ENCODE measurements at regions not wholly inside any gene's neighbourhood (a gene's known extent, or its start where the extent isn't known, plus 50 kb on each side); places are given as distances from the start of the nearest gene placed in this dataset.

- H3K4me3 ChIP-seq (replicated peaks in 1 of 3; ENCODE audit: insufficient read depth in 1 of 3, low read depth in 1 of 3, low read length in 3 of 3): no peak overlapping the region
- intact Hi-C loops (cut with micrococcal nuclease) (no loop called here), dilution Hi-C loops (cut with MboI; ENCODE audit: extremely low pct_ligation_motif_present, low sequenced_read_pairs) (no loop called here)
- ChIA-PET CTCF (no interaction called here), POLR2A (no interaction called here)
- H3K9ac ChIP-seq (replicated peaks; ENCODE audit: extremely low read depth, insufficient read depth, low read length): no peak overlapping the region
- DNase-seq (ENCODE audit: low read depth, low spot score): no peak
- no peaks in the 10 kb centered on the region for H3K79me2 ChIP-seq (ENCODE audit: control insufficient read depth, insufficient read depth, low read length)
- TF ChIP-seq, protein P1, sequence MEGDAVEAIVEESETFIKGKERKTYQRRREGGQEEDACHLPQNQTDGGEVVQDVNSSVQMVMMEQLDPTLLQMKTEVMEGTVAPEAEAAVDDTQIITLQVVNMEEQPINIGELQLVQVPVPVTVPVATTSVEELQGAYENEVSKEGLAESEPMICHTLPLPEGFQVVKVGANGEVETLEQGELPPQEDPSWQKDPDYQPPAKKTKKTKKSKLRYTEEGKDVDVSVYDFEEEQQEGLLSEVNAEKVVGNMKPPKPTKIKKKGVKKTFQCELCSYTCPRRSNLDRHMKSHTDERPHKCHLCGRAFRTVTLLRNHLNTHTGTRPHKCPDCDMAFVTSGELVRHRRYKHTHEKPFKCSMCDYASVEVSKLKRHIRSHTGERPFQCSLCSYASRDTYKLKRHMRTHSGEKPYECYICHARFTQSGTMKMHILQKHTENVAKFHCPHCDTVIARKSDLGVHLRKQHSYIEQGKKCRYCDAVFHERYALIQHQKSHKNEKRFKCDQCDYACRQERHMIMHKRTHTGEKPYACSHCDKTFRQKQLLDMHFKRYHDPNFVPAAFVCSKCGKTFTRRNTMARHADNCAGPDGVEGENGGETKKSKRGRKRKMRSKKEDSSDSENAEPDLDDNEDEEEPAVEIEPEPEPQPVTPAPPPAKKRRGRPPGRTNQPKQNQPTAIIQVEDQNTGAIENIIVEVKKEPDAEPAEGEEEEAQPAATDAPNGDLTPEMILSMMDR (IDR thresholded peaks at IDR 0.05; ENCODE audit: extremely low read depth in 1 of 2, insufficient read depth in 1 of 2, low read depth in 1 of 2, low read length in 2 of 2): no peak
- TF ChIP-seq POLR2A (IDR thresholded peaks at IDR 0.05; ENCODE audit: low read depth, low read length): no peak
- FAIRE-seq: no peak
- H2AFZ ChIP-seq (ENCODE audit: low read depth, low read length): no peak overlapping the region
- H3K4me2 ChIP-seq (ENCODE audit: insufficient read depth, low read length): no peak overlapping the region
- H3K4me1 ChIP-seq (ENCODE audit: control insufficient read depth, extremely low read depth, insufficient read depth, low read length): no peaks in the 10 kb centered on the region
- no TSS peak for BruUV-seq (replicated peaks)
- H3K9me3 ChIP-seq (replicated peaks; ENCODE audit: control insufficient read depth, insufficient read depth, low read length): peaks cover 3% of the 10 kb centered on the region
- no peaks in the 10 kb centered on the region for H3K27me3 ChIP-seq (ENCODE audit: control insufficient read depth in 2 of 2, insufficient read depth in 2 of 2, low read length in 2 of 2)
- H3K27ac ChIP-seq (ENCODE audit: insufficient read depth, low read depth, low read length): no peak overlapping the region
- H3K9me1 ChIP-seq (replicated peaks; ENCODE audit: control insufficient read depth, extremely low read depth, insufficient read depth, low read length): no peaks in the 10 kb centered on the region
- H3K36me3 ChIP-seq (ENCODE audit: control insufficient read depth in 2 of 2, extremely low read depth in 1 of 2, insufficient read depth in 2 of 2, low read length in 2 of 2): no peaks in the 10 kb centered on the region
- H4K20me1 ChIP-seq (replicated peaks; ENCODE audit: control insufficient read depth, extremely low read depth, insufficient read depth, low read length): no peaks in the 10 kb centered on the region
Measured at GRCh38 chr16:5815570-5816237, 718.1 kb upstream of the EEF2KMT start.

GRCh38 chr16:5801396-5801795 is 703.8 kb upstream of the EEF2KMT start:
- dilution Hi-C loops (cut with MboI; ENCODE audit: extremely low pct_ligation_motif_present, low sequenced_read_pairs) (no loop called here), intact Hi-C loops (cut with micrococcal nuclease) (no loop called here)
- Histone ChIP-seq H3K36me3 (ENCODE audit: control insufficient read depth in 2 of 2, extremely low read depth in 1 of 2, insufficient read depth in 2 of 2, low read length in 2 of 2) (no peaks in the 10 kb centered on the region), H3K4me1 (ENCODE audit: control insufficient read depth, extremely low read depth, insufficient read depth, low read length) (no peaks in the 10 kb centered on the region), H3K27ac (ENCODE audit: insufficient read depth, low read depth, low read length) (no peak overlapping the region), H3K9me3 (replicated peaks; ENCODE audit: control insufficient read depth, insufficient read depth, low read length) (peaks cover 6% of the 10 kb centered on the region), H3K4me2 (ENCODE audit: insufficient read depth, low read length) (no peak overlapping the region), H2AFZ (ENCODE audit: low read depth, low read length) (no peak overlapping the region), H3K4me3 (replicated peaks in 1 of 3; ENCODE audit: insufficient read depth in 1 of 3, low read depth in 1 of 3, low read length in 3 of 3) (no peak overlapping the region), H3K27me3 (ENCODE audit: control insufficient read depth in 2 of 2, insufficient read depth in 2 of 2, low read length in 2 of 2) (no peaks in the 10 kb centered on the region), H3K9me1 (replicated peaks; ENCODE audit: control insufficient read depth, extremely low read depth, insufficient read depth, low read length) (no peaks in the 10 kb centered on the region), H3K9ac (replicated peaks; ENCODE audit: extremely low read depth, insufficient read depth, low read length) (no peak overlapping the region), H3K79me2 (ENCODE audit: control insufficient read depth, insufficient read depth, low read length) (no peaks in the 10 kb centered on the region), H4K20me1 (replicated peaks; ENCODE audit: control insufficient read depth, extremely low read depth, insufficient read depth, low read length) (no peaks in the 10 kb centered on the region)
- no peak for DNase-seq (ENCODE audit: low read depth, low spot score)
- no TSS peak for BruUV-seq (replicated peaks)
- ChIA-PET POLR2A (no interaction called here), CTCF (no interaction called here)
- FAIRE-seq: no peak
- no peak for TF ChIP-seq JUN (IDR thresholded peaks at IDR 0.05; ENCODE audit: borderline replicate concordance, insufficient read depth, insufficient read length, low read depth)
- TF ChIP-seq GATA2 (IDR thresholded peaks at IDR 0.05; ENCODE audit: insufficient read depth, insufficient read length, low read depth, low read length): no peak
- TF ChIP-seq MYC (IDR thresholded peaks at IDR 0.05; ENCODE audit: low read depth, low read length): no peak
- TF ChIP-seq MAX (IDR thresholded peaks at IDR 0.05; ENCODE audit: insufficient read depth, insufficient read length): no peak
- no peak for TF ChIP-seq POLR2A (IDR thresholded peaks at IDR 0.05; ENCODE audit: low read depth, low read length)
- TF ChIP-seq POLR2AphosphoS5 (IDR thresholded peaks at IDR 0.05; ENCODE audit: insufficient read depth, low read depth, low read length): no peak
- TF ChIP-seq, protein P1 (IDR thresholded peaks at IDR 0.05; ENCODE audit: extremely low read depth in 1 of 2, insufficient read depth in 1 of 2, low read depth in 1 of 2, low read length in 2 of 2): no peak
- no peak for TF ChIP-seq FOS (IDR thresholded peaks at IDR 0.05; ENCODE audit: borderline replicate concordance, insufficient read depth, low read length)
- no peak for TF ChIP-seq EZH2 (IDR thresholded peaks at IDR 0.05; ENCODE audit: borderline replicate concordance, low read depth, low read length, severe bottlenecking)
